Nephron progenitor cell (in vitro differentiated cells): ENCODE measurements at regions not wholly inside any gene's neighbourhood (a gene's known extent, or its start where the extent isn't known, plus 50 kb on each side); places are given as distances from the start of the nearest gene placed in this dataset.

Experiments
- DNase-seq: peaks from one replicate; pipeline ENCODE4 v3.0.0; 2021
- H3K27ac Mint-ChIP-seq: 2 replicates; pipeline ENCODE4 v1.8.0; 2021; ENCODE audit warnings: mild to moderate bottlenecking, moderate library complexity, mixed read lengths
- H3K27me3 Mint-ChIP-seq: 2 replicates; pipeline ENCODE4 v1.8.0; 2021; ENCODE audit warnings: mild to moderate bottlenecking, low read depth, mixed read lengths; ENCODE audit not compliant: poor library complexity
- H3K36me3 Mint-ChIP-seq: 2 replicates; pipeline ENCODE4 v1.8.0; 2021; ENCODE audit warnings: low read depth, mixed read lengths
- H3K4me1 Mint-ChIP-seq: 2 replicates; pipeline ENCODE4 v1.8.0; 2021; ENCODE audit warnings: mixed read lengths
- H3K4me3 Mint-ChIP-seq: 2 replicates; pipeline ENCODE4 v1.8.0; 2021; ENCODE audit warnings: mild to moderate bottlenecking, moderate library complexity, mixed read lengths
- H3K9me3 Mint-ChIP-seq: 2 replicates; pipeline ENCODE4 v1.8.0; 2021; ENCODE audit warnings: mild to moderate bottlenecking, moderate library complexity, mixed read lengths
- CTCF ChIP-seq: fragments of 200-600 bp; sonication (generic); IDR thresholded peaks from 2 replicates; pipeline ENCODE4 v1.5.0; 2021; ENCODE audit warnings: antibody characterized with exemption

GRCh38 chr7:148935451-148935850 lies 51.4 kb upstream of the EZH2 start:
- Mint-ChIP-seq H3K36me3 (no peaks in the 10 kb centered on the region), H3K27ac (no peak overlapping the region), H3K4me1 (peaks cover 6% of the 10 kb centered on the region), H3K4me3 (no peak overlapping the region), H3K27me3 (peaks cover 3% of the 10 kb centered on the region), H3K9me3 (no peaks in the 10 kb centered on the region)
- TF ChIP-seq CTCF = no peak
- no peak for DNase-seq
